ENCODE measurements at regions not wholly inside any gene's neighbourhood (a gene's known extent, or its start where the extent isn't known, plus 50 kb on each side); places are given as distances from the start of the nearest gene placed in this dataset.

DNA sequence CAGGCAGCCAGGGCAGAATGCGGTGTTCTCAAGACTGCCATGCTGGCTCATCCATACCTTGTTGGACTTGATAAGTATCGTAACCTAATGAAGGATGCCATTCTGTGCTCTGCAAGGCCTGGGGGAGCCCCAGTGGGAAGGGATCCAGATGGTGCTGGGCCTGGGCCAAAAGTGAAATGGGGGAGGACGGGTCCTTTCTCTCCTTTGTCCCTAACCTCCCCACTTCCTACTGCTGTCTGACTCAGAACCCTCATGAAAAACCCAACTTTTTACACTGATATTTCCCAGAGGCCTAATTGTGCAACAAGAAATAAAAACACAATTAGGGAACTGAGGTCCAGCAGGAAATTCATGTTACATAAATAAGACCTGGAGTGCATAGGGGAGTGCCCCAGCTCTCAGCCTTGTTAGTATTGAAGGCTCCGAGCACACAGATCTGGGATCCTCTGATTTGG is 193.7 kb upstream of the SVIL start:
- TF ChIP-seq, protein P1, sequence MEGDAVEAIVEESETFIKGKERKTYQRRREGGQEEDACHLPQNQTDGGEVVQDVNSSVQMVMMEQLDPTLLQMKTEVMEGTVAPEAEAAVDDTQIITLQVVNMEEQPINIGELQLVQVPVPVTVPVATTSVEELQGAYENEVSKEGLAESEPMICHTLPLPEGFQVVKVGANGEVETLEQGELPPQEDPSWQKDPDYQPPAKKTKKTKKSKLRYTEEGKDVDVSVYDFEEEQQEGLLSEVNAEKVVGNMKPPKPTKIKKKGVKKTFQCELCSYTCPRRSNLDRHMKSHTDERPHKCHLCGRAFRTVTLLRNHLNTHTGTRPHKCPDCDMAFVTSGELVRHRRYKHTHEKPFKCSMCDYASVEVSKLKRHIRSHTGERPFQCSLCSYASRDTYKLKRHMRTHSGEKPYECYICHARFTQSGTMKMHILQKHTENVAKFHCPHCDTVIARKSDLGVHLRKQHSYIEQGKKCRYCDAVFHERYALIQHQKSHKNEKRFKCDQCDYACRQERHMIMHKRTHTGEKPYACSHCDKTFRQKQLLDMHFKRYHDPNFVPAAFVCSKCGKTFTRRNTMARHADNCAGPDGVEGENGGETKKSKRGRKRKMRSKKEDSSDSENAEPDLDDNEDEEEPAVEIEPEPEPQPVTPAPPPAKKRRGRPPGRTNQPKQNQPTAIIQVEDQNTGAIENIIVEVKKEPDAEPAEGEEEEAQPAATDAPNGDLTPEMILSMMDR (IDR thresholded peaks at IDR 0.05): no peak
- TF ChIP-seq POLR2A (IDR thresholded peaks at IDR 0.05): no peak

Measured in adrenal gland (tissue), 5 donors.